Esophagus squamous epithelium (tissue), 5 donors: ENCODE measurements at regions not wholly inside any gene's neighbourhood (a gene's known extent, or its start where the extent isn't known, plus 50 kb on each side); places are given as distances from the start of the nearest gene placed in this dataset.

Experiments used
- DNase-seq: peaks from one replicate; lab custom pipeline; 2025; lab: John Stamatoyannopoulos, UW
- H3K27ac ChIP-seq, 4 donors: fragments of 200-600 bp; sonication (generic); one replicate each; pipeline ENCODE4 v1.5.1; 2016 to 2019; ENCODE audit warnings: mild to moderate bottlenecking in 1 of 4
- H3K27me3 ChIP-seq, 4 donors: fragments of 200-600 bp; sonication (generic); 1 replicate in 3 of 4; 2 replicates in 1 of 4; pipeline versions ENCODE4 v1.5.1 to v1.6.0; 2017 to 2021; ENCODE audit warnings: antibody characterized with exemption in 1 of 4
- H3K36me3 ChIP-seq, 3 donors: fragments of 200-600 bp; sonication (generic); one replicate each; pipeline ENCODE4 v1.5.1; 2016 to 2019
- H3K4me1 ChIP-seq, 3 donors: fragments of 200-600 bp; sonication (generic); one replicate each; pipeline ENCODE4 v1.5.1; 2017 to 2019
- H3K4me3 ChIP-seq, 4 donors: fragments of 200-600 bp; sonication (generic); 1 replicate in 3 of 4; 2 replicates in 1 of 4; pipeline ENCODE4 v1.5.1; 2016 to 2019; ENCODE audit warnings: mild to moderate bottlenecking in 2 of 4, moderate library complexity in 1 of 4
- H3K9me3 ChIP-seq, 3 donors: fragments of 200-600 bp; sonication (generic); one replicate each; pipeline ENCODE4 v1.5.1; 2016 to 2019
- CTCF ChIP-seq, 6 experiments: fragments of 450-650 bp in 4 of 6; fragments of 200-600 bp in 2 of 6; sonication (generic) in 2 of 6; IDR thresholded peaks; one replicate each; pipeline ENCODE4 v1.5.1; 2016 to 2019; ENCODE audit warnings: antibody characterized with exemption in 6 of 6, mild to moderate bottlenecking in 4 of 6, moderate library complexity in 4 of 6
- POLR2A ChIP-seq, 4 donors: fragments of 450-650 bp; IDR thresholded peaks; one replicate each; pipeline ENCODE4 v1.6.1; 2017; ENCODE audit warnings: antibody characterized with exemption in 4 of 4, mild to moderate bottlenecking in 4 of 4, moderate library complexity in 3 of 4
- WGBS, 2 donors: methylation state at CpG; one replicate each; pipeline ENCODE4 v1.1.5; 2018; 5-methylcytosine and 5-hydroxymethylcytosine counted together
- intact Hi-C: fragments of 100-400 bp; cut with DNase I; formaldehyde crosslinking; loops from one replicate; pipeline ENCODE4 v1.15.0; 2022
- donor health status: DM: yes; HTN: yes; CAD: no.

DNA sequence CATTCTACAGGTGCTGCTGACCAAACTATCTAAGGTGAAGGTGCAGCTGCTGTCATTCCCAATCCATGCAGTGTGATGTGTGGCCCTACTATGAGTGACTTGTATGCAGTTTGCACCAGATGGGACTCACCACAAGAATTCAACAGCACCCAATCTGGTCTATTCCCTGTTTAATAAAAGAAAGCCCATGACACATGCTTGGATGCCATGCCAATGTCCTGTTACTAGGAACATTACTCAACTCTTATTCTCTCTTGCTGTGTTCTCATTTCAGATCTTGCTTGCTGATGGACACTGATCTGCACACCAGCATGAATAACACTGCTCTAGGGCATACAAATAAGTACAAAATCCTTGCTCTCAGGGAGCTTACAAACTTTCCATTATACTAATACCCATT, 221.6 kb upstream of the CDYL start:
- Histone ChIP-seq H3K9me3 (no peaks in the 10 kb centered on the region), H3K4me3 (no peak overlapping the region), H3K4me1 (no peaks in the 10 kb centered on the region), H3K27ac (no peak overlapping the region), H3K36me3 (no peaks in the 10 kb centered on the region), H3K27me3 (peaks cover 0 to 11% (median 0%) of the 10 kb centered on the region in 4 donors)
- no peak for DNase-seq
- TF ChIP-seq CTCF (IDR thresholded peaks at IDR 0.05) (no peak), POLR2A (IDR thresholded peaks at IDR 0.05) (no peak)
- intact Hi-C loops: no loop called here

GRCh38 chr6:4553387-4553786, 222.8 kb upstream of the CDYL start:
- WGBS, 2 donors: 80 to 86% methylated on average over 10 of the region's 10 CpGs
- H3K9me3 ChIP-seq: no peaks in the 10 kb centered on the region
- intact Hi-C loops: no loop called here
- no peak for TF ChIP-seq POLR2A (IDR thresholded peaks at IDR 0.05)
- TF ChIP-seq CTCF (IDR thresholded peaks at IDR 0.05): no peak
- no peaks in the 10 kb centered on the region for H3K36me3 ChIP-seq
- no peak for DNase-seq
- no peaks in the 10 kb centered on the region for H3K4me1 ChIP-seq
- peaks cover 0 to 11% (median 0%) of the 10 kb centered on the region in 4 donors for H3K27me3 ChIP-seq
- no peak overlapping the region for H3K27ac ChIP-seq
- no peak overlapping the region for H3K4me3 ChIP-seq

DNA sequence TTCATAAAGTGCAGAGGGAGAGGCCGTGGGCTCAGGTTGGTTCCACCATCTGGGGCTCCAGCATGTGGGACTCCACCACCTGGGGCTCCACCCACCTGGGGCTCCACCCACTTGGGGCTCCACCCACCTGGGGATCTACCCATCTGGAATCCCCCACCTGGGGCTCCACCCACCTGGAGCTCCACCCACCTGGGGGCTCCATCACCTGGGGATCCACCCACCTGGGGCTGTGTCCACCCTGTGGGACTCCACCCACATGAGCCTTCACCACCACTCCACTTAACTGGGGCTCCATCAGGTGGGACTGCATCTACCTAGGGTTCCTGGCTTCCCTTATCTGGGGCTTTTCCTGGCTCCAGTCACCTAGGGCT, 226.0 kb upstream of the CDYL start:
- TF ChIP-seq CTCF (IDR thresholded peaks at IDR 0.05) (no peak), POLR2A (IDR thresholded peaks at IDR 0.05) (no peak)
- WGBS, 2 donors: 67 to 100% methylated on average over 1 of the region's 1 CpG
- Histone ChIP-seq H3K27ac (no peak overlapping the region), H3K9me3 (no peaks in the 10 kb centered on the region), H3K4me3 (no peak overlapping the region), H3K4me1 (no peaks in the 10 kb centered on the region), H3K27me3 (peaks cover 0 to 11% (median 0%) of the 10 kb centered on the region in 4 donors), H3K36me3 (no peaks in the 10 kb centered on the region)
- intact Hi-C loops: no loop called here
- no peak for DNase-seq

- no peaks in the 10 kb centered on the region for H3K9me3 ChIP-seq
- intact Hi-C loops: no loop called here
- no peak for TF ChIP-seq POLR2A (IDR thresholded peaks at IDR 0.05)
- no peak for TF ChIP-seq CTCF (IDR thresholded peaks at IDR 0.05)
- 94 to 100% methylated on average over 3 to 19 of the region's 23 CpGs for WGBS, 2 donors
- DNase-seq: no peak
- no peak overlapping the region for H3K27ac ChIP-seq
- H3K4me3 ChIP-seq: no peak overlapping the region
- no peaks in the 10 kb centered on the region for H3K36me3 ChIP-seq
- peaks cover 0 to 11% (median 0%) of the 10 kb centered on the region in 4 donors for H3K27me3 ChIP-seq
- H3K4me1 ChIP-seq: no peaks in the 10 kb centered on the region
Measured at GRCh38 chr6:4549556-4550226, 226.5 kb upstream of the CDYL start.

DNA sequence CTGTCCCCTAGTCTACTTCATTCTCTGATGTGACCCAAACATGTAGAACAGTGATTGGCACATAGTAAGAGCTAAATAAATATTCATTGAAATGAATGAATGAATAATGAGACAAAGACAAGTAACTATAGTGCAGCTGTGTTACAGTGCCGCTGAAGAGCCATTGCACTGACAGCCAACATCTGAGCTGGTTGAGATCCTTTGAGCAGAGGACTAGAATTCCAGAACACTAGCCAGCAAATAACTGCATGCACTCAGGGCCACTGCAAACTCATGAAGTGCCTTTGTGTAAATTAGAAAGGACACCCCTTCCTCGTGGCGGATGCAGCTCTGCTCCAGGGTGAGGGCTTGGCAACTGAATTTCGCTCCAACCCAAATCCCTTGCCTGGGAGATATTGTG, 230.3 kb upstream of the CDYL start:
- 48 to 87% methylated on average over 4 of the region's 4 CpGs for WGBS, 2 donors
- Histone ChIP-seq H3K4me3 (no peak overlapping the region), H3K36me3 (no peaks in the 10 kb centered on the region), H3K27me3 (no peaks in the 10 kb centered on the region), H3K9me3 (no peaks in the 10 kb centered on the region), H3K27ac (no peak overlapping the region), H3K4me1 (no peaks in the 10 kb centered on the region)
- TF ChIP-seq CTCF (IDR thresholded peaks at IDR 0.05) (no peak), POLR2A (IDR thresholded peaks at IDR 0.05) (no peak)
- no peak for DNase-seq
- intact Hi-C loops: no loop called here
